Adipocyte (in vitro differentiated cells): ENCODE measurements at regions not wholly inside any gene's neighbourhood (a gene's known extent, or its start where the extent isn't known, plus 50 kb on each side); places are given as distances from the start of the nearest gene placed in this dataset.

Experiments used
- DNase-seq: peaks from one replicate; pipeline ENCODE4 v3.0.0-alpha.2; 2015; ENCODE audit warnings: low read depth
- H3K27me3 ChIP-seq: replicated peaks from 2 replicates; pipeline ENCODE4 v1.7.0; 2013; ENCODE audit warnings: mild to moderate bottlenecking, low read length, moderate library complexity; ENCODE audit not compliant: control insufficient read depth, insufficient read depth
- H3K36me3 ChIP-seq: 2 replicates; pipeline ENCODE4 v1.7.0; 2013; ENCODE audit warnings: low read length, mild to moderate bottlenecking, moderate library complexity; ENCODE audit not compliant: control insufficient read depth, insufficient read depth, severe bottlenecking
- H3K4me1 ChIP-seq: 2 replicates; pipeline ENCODE4 v1.7.0; 2013; ENCODE audit warnings: mild to moderate bottlenecking, low read length, moderate library complexity; ENCODE audit not compliant: control insufficient read depth, insufficient read depth
- H3K4me3 ChIP-seq: 2 replicates; pipeline ENCODE4 v1.7.0; 2013; ENCODE audit warnings: mild to moderate bottlenecking, low read length, moderate library complexity
- H3K9ac ChIP-seq: 2 replicates; pipeline ENCODE4 v1.7.0; 2013; ENCODE audit warnings: mild to moderate bottlenecking, low read length, moderate library complexity
- H3K9me3 ChIP-seq: 2 replicates; pipeline ENCODE4 v1.7.0; 2013; ENCODE audit warnings: mild to moderate bottlenecking, low read length, moderate library complexity; ENCODE audit not compliant: control insufficient read depth

DNA sequence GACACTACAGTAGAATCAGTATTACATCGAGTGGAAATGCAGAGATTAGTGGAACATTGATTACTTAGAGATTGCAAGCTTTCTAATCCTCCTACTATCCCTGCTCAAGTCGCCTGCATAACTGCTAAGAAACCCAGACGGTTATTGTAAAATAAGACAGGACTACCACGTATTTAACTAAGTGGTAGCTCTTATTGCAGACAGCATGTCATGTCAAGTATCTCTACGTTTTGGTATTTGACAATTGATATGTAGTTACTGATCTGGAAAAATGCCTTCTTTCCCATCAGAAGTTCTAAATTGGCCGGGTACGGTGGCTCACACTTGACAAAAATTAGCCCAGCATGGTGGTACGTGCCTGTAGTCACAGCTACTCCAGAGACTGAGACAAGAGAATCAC lies 404.1 kb downstream of the CBLN2 start:
- DNase-seq = no peak

GRCh38 chr18:72128649-72129048 lies 415.5 kb downstream of the CBLN2 start:
- Histone ChIP-seq H3K36me3 (no peaks in the 10 kb centered on the region), H3K9ac (no peak overlapping the region), H3K9me3 (no peaks in the 10 kb centered on the region), H3K27me3 (no peaks in the 10 kb centered on the region), H3K4me3 (no peak overlapping the region), H3K4me1 (no peaks in the 10 kb centered on the region)
- peak; percentile 17 for DNase-seq

More for the DNA sequence above, 404.1 kb downstream of the CBLN2 start:
- H3K4me1 ChIP-seq = no peaks in the 10 kb centered on the region
- no peaks in the 10 kb centered on the region for H3K27me3 ChIP-seq
- H3K9me3 ChIP-seq = no peaks in the 10 kb centered on the region
- no peak overlapping the region for H3K4me3 ChIP-seq
- no peaks in the 10 kb centered on the region for H3K36me3 ChIP-seq
- no peak overlapping the region for H3K9ac ChIP-seq

- Histone ChIP-seq H3K27me3 (no peaks in the 10 kb centered on the region), H3K9ac (no peak overlapping the region), H3K9me3 (no peaks in the 10 kb centered on the region), H3K4me1 (no peaks in the 10 kb centered on the region), H3K4me3 (no peak overlapping the region), H3K36me3 (no peaks in the 10 kb centered on the region)
- no peak for DNase-seq
These were observed 422.0 kb downstream of the CBLN2 start for GRCh38 chr18:72122103-72122502.

- Histone ChIP-seq H3K36me3 (no peaks in the 10 kb centered on the region), H3K9me3 (no peaks in the 10 kb centered on the region), H3K9ac (no peak overlapping the region), H3K4me3 (no peak overlapping the region), H3K4me1 (no peaks in the 10 kb centered on the region), H3K27me3 (no peaks in the 10 kb centered on the region)
- no peak for DNase-seq
These were observed 425.1 kb downstream of the CBLN2 start for GRCh38 chr18:72119082-72119481.

GRCh38 chr18:72114801-72115594 lies 429.1 kb downstream of the CBLN2 start:
- no peak overlapping the region for H3K9ac ChIP-seq
- H3K36me3 ChIP-seq = no peaks in the 10 kb centered on the region
- no peaks in the 10 kb centered on the region for H3K9me3 ChIP-seq
- no peak for DNase-seq
- no peaks in the 10 kb centered on the region for H3K4me1 ChIP-seq
- no peaks in the 10 kb centered on the region for H3K27me3 ChIP-seq
- no peak overlapping the region for H3K4me3 ChIP-seq

DNA sequence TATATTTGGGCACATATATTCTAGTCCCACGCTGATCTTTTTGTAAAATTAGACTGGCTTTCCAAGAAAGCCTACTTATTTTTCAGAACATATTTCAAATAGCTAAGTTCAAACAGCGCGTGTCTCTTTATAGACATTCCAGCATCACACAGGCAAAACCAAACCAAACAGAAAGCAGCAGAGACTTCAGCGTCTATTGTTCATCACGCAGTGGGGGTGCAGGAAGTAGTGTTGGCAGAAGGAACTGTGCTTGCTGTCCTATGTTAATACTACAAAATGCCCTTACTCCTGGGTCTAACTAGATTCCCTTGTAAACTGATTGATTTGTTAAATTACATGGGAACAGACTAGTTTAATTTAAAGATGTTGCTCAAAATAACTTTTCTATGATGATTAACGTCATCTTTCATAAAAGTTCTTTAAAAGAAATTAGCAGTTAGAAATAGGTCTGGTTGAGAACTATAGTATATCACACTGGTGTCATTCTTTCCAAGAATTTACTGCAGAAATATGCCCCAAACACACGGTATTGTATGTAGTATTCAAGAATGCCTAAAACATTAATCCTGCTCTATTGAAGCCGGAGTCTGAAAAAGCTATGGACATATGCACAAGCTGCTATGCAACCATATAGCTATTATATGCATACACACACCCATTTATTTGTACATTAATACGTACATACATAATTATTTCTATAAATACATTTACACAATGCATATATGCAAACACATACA lies 436.3 kb downstream of the CBLN2 start:
- H3K9ac ChIP-seq = no peak overlapping the region
- no peak overlapping the region for H3K4me3 ChIP-seq

GRCh38 chr18:72104851-72105250 lies 439.3 kb downstream of the CBLN2 start:
- Histone ChIP-seq H3K9ac (no peak overlapping the region), H3K4me3 (no peak overlapping the region), H3K9me3 (no peaks in the 10 kb centered on the region), H3K27me3 (no peaks in the 10 kb centered on the region), H3K36me3 (no peaks in the 10 kb centered on the region), H3K4me1 (no peaks in the 10 kb centered on the region)
- DNase-seq = no peak

More for the DNA sequence above, 436.3 kb downstream of the CBLN2 start:
- Histone ChIP-seq H3K9me3 (no peaks in the 10 kb centered on the region), H3K27me3 (no peaks in the 10 kb centered on the region), H3K4me1 (no peaks in the 10 kb centered on the region), H3K36me3 (no peaks in the 10 kb centered on the region)
- DNase-seq = peak; percentile 74

GRCh38 chr18:72102412-72102811 lies 441.7 kb downstream of the CBLN2 start:
- H3K4me1 ChIP-seq = no peaks in the 10 kb centered on the region
- no peak overlapping the region for H3K4me3 ChIP-seq
- DNase-seq = no peak
- no peaks in the 10 kb centered on the region for H3K9me3 ChIP-seq
- H3K36me3 ChIP-seq = no peaks in the 10 kb centered on the region
- no peak overlapping the region for H3K9ac ChIP-seq
- H3K27me3 ChIP-seq = no peaks in the 10 kb centered on the region

DNA sequence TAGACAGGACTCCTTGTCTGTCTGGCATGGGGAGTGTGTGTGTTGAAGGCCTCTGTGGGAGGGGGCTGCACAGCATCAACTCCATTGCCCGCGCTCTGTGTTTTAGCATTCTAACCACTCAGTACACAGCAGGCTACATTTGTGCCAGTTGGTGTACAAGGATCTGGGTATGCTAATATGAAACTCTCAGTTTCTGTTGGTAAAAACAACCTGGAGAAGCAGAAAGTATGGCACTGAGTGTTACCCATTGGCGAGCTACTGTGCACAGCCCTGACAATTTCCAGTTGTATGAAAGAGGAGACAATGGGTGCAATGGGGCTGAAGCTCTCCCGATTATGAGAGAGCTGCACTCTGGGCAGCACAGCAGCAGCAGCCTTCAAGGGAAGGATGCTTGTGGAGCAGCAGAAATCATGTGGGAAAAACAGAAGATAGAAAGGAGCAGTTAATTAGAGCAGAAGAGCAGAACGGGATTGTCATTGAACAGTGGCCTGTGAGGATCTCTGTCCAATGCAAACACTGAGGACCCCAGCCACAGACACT lies 443.6 kb downstream of the CBLN2 start:
- H3K9ac ChIP-seq = no peak overlapping the region
- H3K4me1 ChIP-seq = no peaks in the 10 kb centered on the region
- H3K4me3 ChIP-seq = no peak overlapping the region
- no peaks in the 10 kb centered on the region for H3K9me3 ChIP-seq
- DNase-seq = no peak
- no peaks in the 10 kb centered on the region for H3K36me3 ChIP-seq
- no peaks in the 10 kb centered on the region for H3K27me3 ChIP-seq

DNA sequence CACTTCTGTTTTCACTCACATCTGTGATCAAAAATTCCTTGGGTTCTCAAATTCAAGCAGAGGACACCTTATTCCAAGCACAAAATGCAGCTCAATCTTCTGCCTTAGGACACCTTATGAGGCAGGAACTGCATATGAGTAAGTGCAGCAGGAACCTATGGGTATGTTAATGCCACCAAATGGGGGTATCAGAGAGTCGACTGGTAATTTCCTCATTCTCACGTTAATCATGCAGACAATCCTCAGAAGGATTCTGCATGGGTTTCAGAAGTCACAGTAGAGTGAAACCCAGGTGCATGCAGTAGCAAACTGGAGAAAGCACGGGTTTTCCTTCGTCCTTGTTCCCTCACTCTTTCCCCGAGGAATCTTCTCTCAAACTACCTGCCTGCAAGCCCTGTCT lies 452.8 kb downstream of the CBLN2 start:
- H3K9ac ChIP-seq = no peak overlapping the region
- no peaks in the 10 kb centered on the region for H3K27me3 ChIP-seq
- no peak overlapping the region for H3K4me3 ChIP-seq
- no peak for DNase-seq
- no peaks in the 10 kb centered on the region for H3K36me3 ChIP-seq
- H3K9me3 ChIP-seq = no peaks in the 10 kb centered on the region
- H3K4me1 ChIP-seq = no peaks in the 10 kb centered on the region

- DNase-seq = no peak
- no peaks in the 10 kb centered on the region for H3K4me1 ChIP-seq
- peaks cover 4% of the 10 kb centered on the region for H3K27me3 ChIP-seq
- H3K36me3 ChIP-seq = no peaks in the 10 kb centered on the region
- H3K4me3 ChIP-seq = no peak overlapping the region
- H3K9ac ChIP-seq = no peak overlapping the region
- no peaks in the 10 kb centered on the region for H3K9me3 ChIP-seq
These were observed 454.7 kb downstream of the CBLN2 start for GRCh38 chr18:72089432-72089831.
